GM06990 (cell line): ENCODE measurements at regions not wholly inside any gene's neighbourhood (a gene's known extent, or its start where the extent isn't known, plus 50 kb on each side); places are given as distances from the start of the nearest gene placed in this dataset.

ENCODE experiments used
- DNase-seq: peaks from one replicate; pipeline ENCODE4 v3.0.0-alpha.2; 2011; ENCODE audit not compliant: insufficient read length; ENCODE audit errors: extremely low read depth
- H3K27me3 ChIP-seq: replicated peaks from 2 replicates; pipeline ENCODE4 v1.6.0; 2011; ENCODE audit warnings: low read length; ENCODE audit not compliant: control insufficient read depth, insufficient read depth
- H3K36me3 ChIP-seq: 2 replicates; pipeline ENCODE4 v1.5.1; 2011; ENCODE audit warnings: low read length; ENCODE audit not compliant: control insufficient read depth, insufficient read depth
- H3K4me3 ChIP-seq: replicated peaks from 2 replicates; pipeline ENCODE4 v1.5.1; 2011; ENCODE audit warnings: low read depth, mild to moderate bottlenecking, control low read depth, low read length
- CTCF ChIP-seq: IDR thresholded peaks from 2 replicates; pipeline ENCODE4 v1.5.1; 2011; ENCODE audit warnings: low read length, control low read depth, mild to moderate bottlenecking, inconsistent platforms; ENCODE audit not compliant: insufficient read depth, poor library complexity, severe bottlenecking

DNA sequence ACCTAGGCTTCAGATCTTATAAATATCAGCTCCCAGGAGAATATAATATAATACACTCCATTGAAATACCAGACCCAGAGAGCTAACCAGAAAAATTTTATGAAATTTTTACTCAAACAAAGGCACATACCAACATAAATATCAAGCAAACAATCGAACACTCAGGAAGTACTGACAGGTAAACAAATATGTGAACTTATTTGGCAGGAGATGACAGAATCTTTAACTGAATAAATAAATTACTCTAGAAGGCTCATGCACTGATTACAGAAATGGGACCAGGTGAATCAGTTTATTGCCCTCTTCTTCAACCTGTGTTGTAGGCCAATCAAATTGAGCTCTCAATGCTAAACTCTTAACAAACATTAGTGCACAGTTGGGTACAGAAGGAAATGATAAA is 225.2 kb upstream of the PABPC4L start:
- no peak for DNase-seq
- no peak for TF ChIP-seq CTCF
- Histone ChIP-seq H3K36me3 (no peaks in the 10 kb centered on the region), H3K27me3 (no peaks in the 10 kb centered on the region), H3K4me3 (no peak overlapping the region)

DNA sequence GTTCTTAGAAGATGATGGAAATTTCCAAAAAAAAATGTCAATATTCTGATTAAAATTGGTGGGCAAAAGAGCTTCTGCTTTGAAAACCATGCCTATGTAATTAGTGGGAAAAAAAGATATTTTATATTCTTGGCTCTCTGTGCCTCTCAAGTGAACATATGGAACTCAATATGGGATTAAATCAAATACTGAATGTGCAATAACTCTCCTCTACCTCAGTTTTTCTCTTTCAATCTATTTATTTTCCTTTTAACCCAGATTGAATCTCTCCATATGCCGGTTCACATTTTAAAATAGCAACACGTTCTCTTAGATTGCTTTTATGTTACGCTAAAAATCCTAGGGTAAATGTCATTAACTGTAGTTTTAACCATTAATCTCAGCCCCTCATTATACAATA is 224.2 kb upstream of the PABPC4L start:
- no peak overlapping the region for H3K4me3 ChIP-seq
- no peaks in the 10 kb centered on the region for H3K36me3 ChIP-seq
- no peak for DNase-seq
- H3K27me3 ChIP-seq = no peaks in the 10 kb centered on the region
- TF ChIP-seq CTCF = no peak

DNA sequence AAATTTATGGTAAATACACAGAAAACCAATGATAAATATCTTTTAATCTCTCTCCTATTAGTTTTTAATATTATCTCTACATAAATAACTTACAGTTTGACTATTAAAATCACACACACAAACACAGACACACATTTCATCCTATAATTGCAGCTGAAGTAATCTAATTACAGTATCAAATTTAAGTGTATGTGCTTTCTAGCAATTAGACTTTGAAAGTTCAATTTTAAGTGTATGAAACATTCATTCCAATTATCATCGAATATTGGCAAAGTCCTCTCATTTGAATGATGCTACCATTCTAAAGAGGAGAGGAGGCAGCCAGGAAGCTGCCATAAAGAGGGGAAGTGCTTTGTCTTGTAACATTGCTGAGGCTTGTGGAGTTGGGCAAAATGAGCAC is 221.2 kb upstream of the PABPC4L start:
- no peak for DNase-seq
- no peak for TF ChIP-seq CTCF
- H3K4me3 ChIP-seq = no peak overlapping the region
- H3K27me3 ChIP-seq = no peaks in the 10 kb centered on the region
- no peaks in the 10 kb centered on the region for H3K36me3 ChIP-seq

DNA sequence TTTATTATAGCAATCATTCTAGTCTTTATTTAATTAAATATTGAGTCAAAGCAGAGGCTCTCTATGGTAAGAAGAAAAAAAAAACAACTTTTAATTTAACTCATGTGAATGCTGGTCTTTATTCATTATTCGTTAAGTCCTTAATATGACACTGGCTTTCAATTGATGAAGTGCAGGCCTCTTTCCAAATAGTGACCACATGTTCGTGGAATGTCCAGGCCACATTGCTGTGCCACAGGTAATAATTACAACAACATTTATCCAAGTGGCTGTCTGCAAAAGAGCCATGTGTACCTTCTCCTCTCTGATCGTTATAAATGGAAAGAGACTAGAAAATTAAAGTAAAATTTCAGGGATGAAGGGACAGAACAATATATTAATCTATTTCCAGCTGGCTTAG is 220.1 kb upstream of the PABPC4L start:
- Histone ChIP-seq H3K36me3 (no peaks in the 10 kb centered on the region), H3K4me3 (no peak overlapping the region), H3K27me3 (no peaks in the 10 kb centered on the region)
- no peak for DNase-seq
- TF ChIP-seq CTCF = no peak

DNA sequence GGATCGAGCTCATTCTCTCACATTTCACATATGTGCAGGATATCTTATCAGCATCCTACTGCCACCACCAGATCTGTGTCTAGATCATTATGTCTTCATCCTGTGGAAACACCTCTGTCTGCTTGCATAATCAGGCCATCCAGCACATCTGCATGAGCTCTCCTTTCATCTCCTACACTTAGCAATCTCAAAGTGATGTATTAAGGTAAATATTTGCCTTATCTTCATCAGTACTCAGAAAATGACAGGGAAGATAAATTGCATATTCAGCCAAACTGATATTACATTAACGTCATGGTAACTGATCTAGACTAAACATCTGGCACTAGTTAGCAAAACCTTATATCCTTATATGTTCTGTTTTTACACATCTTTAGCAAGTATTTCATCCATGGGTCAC is 207.3 kb upstream of the PABPC4L start:
- Histone ChIP-seq H3K4me3 (no peak overlapping the region), H3K27me3 (no peaks in the 10 kb centered on the region), H3K36me3 (no peaks in the 10 kb centered on the region)
- no peak for TF ChIP-seq CTCF
- no peak for DNase-seq

- no peaks in the 10 kb centered on the region for H3K36me3 ChIP-seq
- no peaks in the 10 kb centered on the region for H3K27me3 ChIP-seq
- TF ChIP-seq CTCF = no peak
- no peak overlapping the region for H3K4me3 ChIP-seq
- DNase-seq = no peak
These were observed 200.2 kb upstream of the PABPC4L start for GRCh38 chr4:134401798-134402197.
